BE2C (cell line): ENCODE measurements at regions not wholly inside any gene's neighbourhood (a gene's known extent, or its start where the extent isn't known, plus 50 kb on each side); places are given as distances from the start of the nearest gene placed in this dataset.
"Not testable (repeated sequence)": the region's sequence is repeated elsewhere in the genome, so short reads cannot be mapped to it uniquely, and the experiment has no call there.

Experiments used
- DNase-seq: peaks from one replicate; pipeline ENCODE4 v3.0.0-alpha.2; 2020
- H3K27me3 ChIP-seq: fragments of 250-450 bp; sonication (Bioruptor Pico); 2 replicates; pipeline ENCODE4 v1.5.1; 2020; ENCODE audit warnings: mild to moderate bottlenecking
- H3K36me3 ChIP-seq: fragments of 250-450 bp; sonication (Bioruptor Pico); 2 replicates; pipeline ENCODE4 v1.5.1; 2020; ENCODE audit warnings: mild to moderate bottlenecking
- H3K4me1 ChIP-seq: fragments of 250-450 bp; sonication (Bioruptor Pico); 2 replicates; pipeline ENCODE4 v1.5.1; 2020
- H3K4me3 ChIP-seq: 2 replicates; pipeline ENCODE4 v1.5.1; 2011; ENCODE audit warnings: low read depth, low read length
- H3K9me3 ChIP-seq: fragments of 250-450 bp; sonication (Bioruptor Pico); 2 replicates; pipeline ENCODE4 v1.5.1; 2020
- CTCF ChIP-seq: IDR thresholded peaks from 2 replicates; pipeline ENCODE4 v1.5.1; 2012; ENCODE audit warnings: mild to moderate bottlenecking, low read depth, low read length

GRCh38 chr19:21621671-21622070, 116.3 kb downstream of the ZNF429 start:
- no peaks in the 10 kb centered on the region for H3K9me3 ChIP-seq
- no peaks in the 10 kb centered on the region for H3K27me3 ChIP-seq
- no peak for TF ChIP-seq CTCF
- H3K4me1 ChIP-seq, result no peaks in the 10 kb centered on the region
- no peak for DNase-seq
- H3K4me3 ChIP-seq, result no peak overlapping the region
- H3K36me3 ChIP-seq, result no peaks in the 10 kb centered on the region

- TF ChIP-seq CTCF, result no peak
- no peaks in the 10 kb centered on the region for H3K27me3 ChIP-seq
- no peaks in the 10 kb centered on the region for H3K4me1 ChIP-seq
- no peak for DNase-seq
- no peaks in the 10 kb centered on the region for H3K9me3 ChIP-seq
- no peaks in the 10 kb centered on the region for H3K36me3 ChIP-seq
- no peak overlapping the region for H3K4me3 ChIP-seq
These were observed 112.4 kb downstream of the ZNF429 start for GRCh38 chr19:21617740-21618339.

GRCh38 chr19:21614776-21615175, 109.4 kb downstream of the ZNF429 start:
- H3K4me3 ChIP-seq, H3K27me3 ChIP-seq, H3K36me3 ChIP-seq, H3K9me3 ChIP-seq, H3K4me1 ChIP-seq, DNase-seq: not testable (repeated sequence)

- not testable (repeated sequence) for H3K9me3 ChIP-seq, H3K27me3 ChIP-seq, H3K4me1 ChIP-seq, H3K36me3 ChIP-seq, H3K4me3 ChIP-seq, DNase-seq
These were observed 107.8 kb downstream of the ZNF429 start for GRCh38 chr19:21613201-21613600.

- Histone ChIP-seq H3K9me3 (no peaks in the 10 kb centered on the region), H3K27me3 (no peaks in the 10 kb centered on the region), H3K4me1 (no peaks in the 10 kb centered on the region)
These were observed 107.0 kb downstream of the ZNF429 start for GRCh38 chr19:21612403-21612872.

GRCh38 chr19:21611659-21612402, 106.4 kb downstream of the ZNF429 start:
- H3K36me3 ChIP-seq, result no peaks in the 10 kb centered on the region
- H3K9me3 ChIP-seq, result no peaks in the 10 kb centered on the region
- no peaks in the 10 kb centered on the region for H3K27me3 ChIP-seq
- TF ChIP-seq CTCF, result no peak
- no peaks in the 10 kb centered on the region for H3K4me1 ChIP-seq
- H3K4me3 ChIP-seq, result no peak overlapping the region
- no peak for DNase-seq

More at GRCh38 chr19:21612403-21612872, 107.0 kb downstream of the ZNF429 start:
- TF ChIP-seq CTCF, result no peak
- no peak for DNase-seq
- H3K36me3 ChIP-seq, result no peaks in the 10 kb centered on the region
- no peak overlapping the region for H3K4me3 ChIP-seq

- H3K36me3 ChIP-seq, result no peaks in the 10 kb centered on the region
- TF ChIP-seq CTCF, result no peak
- no peaks in the 10 kb centered on the region for H3K9me3 ChIP-seq
- H3K4me3 ChIP-seq, result no peak overlapping the region
- no peaks in the 10 kb centered on the region for H3K27me3 ChIP-seq
- H3K4me1 ChIP-seq, result no peaks in the 10 kb centered on the region
- DNase-seq, result no peak
These were observed 105.4 kb downstream of the ZNF429 start for GRCh38 chr19:21610787-21611186.
